PC-9 (cell line): ENCODE measurements at regions not wholly inside any gene's neighbourhood (a gene's known extent, or its start where the extent isn't known, plus 50 kb on each side); places are given as distances from the start of the nearest gene placed in this dataset.

Experiments used
- CTCF ChIP-seq: fragments of 200-600 bp; sonication (generic); conservative IDR thresholded peaks from 2 replicates; pipeline ENCODE4 v1.6.1; 2017; ENCODE audit warnings: mixed run types, antibody characterized with exemption, mild to moderate bottlenecking, moderate library complexity
- EZH2 ChIP-seq: fragments of 200-600 bp; sonication (generic); IDR thresholded peaks from 2 replicates; pipeline ENCODE4 v1.8.0; 2017; ENCODE audit warnings: antibody characterized with exemption, low read depth

GRCh38 chr3:101050046-101050445, 56.8 kb upstream of the ABI3BP start:
- no peak for TF ChIP-seq CTCF
- TF ChIP-seq EZH2 = no peak
